Liver (tissue), 3 donors: ENCODE measurements at regions not wholly inside any gene's neighbourhood (a gene's known extent, or its start where the extent isn't known, plus 50 kb on each side); places are given as distances from the start of the nearest gene placed in this dataset.

Source experiments
- ATF3 ChIP-seq: IDR thresholded peaks from 2 replicates; pipeline ENCODE4 v1.6.1; 2016; ENCODE audit warnings: antibody characterized with exemption
- CTCF ChIP-seq: fragments of 150-350 bp; IDR thresholded peaks from 2 replicates; pipeline ENCODE4 v1.5.1; 2017; ENCODE audit warnings: improper control_type of control experiment, low read depth, low read length; ENCODE audit not compliant: missing input control
- GABPA ChIP-seq, 2 donors: IDR thresholded peaks in 1 of 2; conservative IDR thresholded peaks in 1 of 2; 2 replicates each; pipeline ENCODE4 v1.6.1; 2016; ENCODE audit warnings: antibody characterized with exemption in 2 of 2, mild to moderate bottlenecking in 1 of 2, moderate library complexity in 1 of 2
- JUND ChIP-seq, 2 donors: IDR thresholded peaks; 2 replicates each; pipeline ENCODE4 v1.6.1; 2016; ENCODE audit warnings: antibody characterized with exemption in 2 of 2
- YY1 ChIP-seq: IDR thresholded peaks from 2 replicates; pipeline ENCODE4 v1.6.1; 2016; ENCODE audit warnings: antibody characterized with exemption, mild to moderate bottlenecking
- TF ChIP-seq, protein P1 (sequence below): IDR thresholded peaks from 2 replicates; pipeline ENCODE4 v1.6.1; 2016; ENCODE audit warnings: antibody characterized with exemption, mild to moderate bottlenecking
- TF ChIP-seq, protein P2 (sequence below): IDR thresholded peaks from 2 replicates; pipeline ENCODE4 v1.6.1; 2016; ENCODE audit warnings: antibody characterized with exemption
- donor health status: healthy.
- donor health status: healthy.

GRCh38 chr3:16030342-16030741 is 144.1 kb upstream of the GALNT15 start:
- TF ChIP-seq, protein P1, sequence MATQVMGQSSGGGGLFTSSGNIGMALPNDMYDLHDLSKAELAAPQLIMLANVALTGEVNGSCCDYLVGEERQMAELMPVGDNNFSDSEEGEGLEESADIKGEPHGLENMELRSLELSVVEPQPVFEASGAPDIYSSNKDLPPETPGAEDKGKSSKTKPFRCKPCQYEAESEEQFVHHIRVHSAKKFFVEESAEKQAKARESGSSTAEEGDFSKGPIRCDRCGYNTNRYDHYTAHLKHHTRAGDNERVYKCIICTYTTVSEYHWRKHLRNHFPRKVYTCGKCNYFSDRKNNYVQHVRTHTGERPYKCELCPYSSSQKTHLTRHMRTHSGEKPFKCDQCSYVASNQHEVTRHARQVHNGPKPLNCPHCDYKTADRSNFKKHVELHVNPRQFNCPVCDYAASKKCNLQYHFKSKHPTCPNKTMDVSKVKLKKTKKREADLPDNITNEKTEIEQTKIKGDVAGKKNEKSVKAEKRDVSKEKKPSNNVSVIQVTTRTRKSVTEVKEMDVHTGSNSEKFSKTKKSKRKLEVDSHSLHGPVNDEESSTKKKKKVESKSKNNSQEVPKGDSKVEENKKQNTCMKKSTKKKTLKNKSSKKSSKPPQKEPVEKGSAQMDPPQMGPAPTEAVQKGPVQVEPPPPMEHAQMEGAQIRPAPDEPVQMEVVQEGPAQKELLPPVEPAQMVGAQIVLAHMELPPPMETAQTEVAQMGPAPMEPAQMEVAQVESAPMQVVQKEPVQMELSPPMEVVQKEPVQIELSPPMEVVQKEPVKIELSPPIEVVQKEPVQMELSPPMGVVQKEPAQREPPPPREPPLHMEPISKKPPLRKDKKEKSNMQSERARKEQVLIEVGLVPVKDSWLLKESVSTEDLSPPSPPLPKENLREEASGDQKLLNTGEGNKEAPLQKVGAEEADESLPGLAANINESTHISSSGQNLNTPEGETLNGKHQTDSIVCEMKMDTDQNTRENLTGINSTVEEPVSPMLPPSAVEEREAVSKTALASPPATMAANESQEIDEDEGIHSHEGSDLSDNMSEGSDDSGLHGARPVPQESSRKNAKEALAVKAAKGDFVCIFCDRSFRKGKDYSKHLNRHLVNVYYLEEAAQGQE = no peak
- TF ChIP-seq ATF3 (no peak), JUND (IDR thresholded peaks at IDR 0.05) (no peak), CTCF (no peak), GABPA (IDR thresholded peaks at IDR 0.05 in 1 of 2, conservative IDR thresholded peaks at IDR 0.05 in 1 of 2) (no peak), YY1 (no peak)
- TF ChIP-seq, protein P2, sequence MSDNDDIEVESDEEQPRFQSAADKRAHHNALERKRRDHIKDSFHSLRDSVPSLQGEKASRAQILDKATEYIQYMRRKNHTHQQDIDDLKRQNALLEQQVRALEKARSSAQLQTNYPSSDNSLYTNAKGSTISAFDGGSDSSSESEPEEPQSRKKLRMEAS = no peak
